Endothelial cell of umbilical vein (primary cell): ENCODE measurements at regions not wholly inside any gene's neighbourhood (a gene's known extent, or its start where the extent isn't known, plus 50 kb on each side); places are given as distances from the start of the nearest gene placed in this dataset.

Experiments
- BruUV-seq: library from RNA; stranded (reverse); fragments of 400-500 nt; replicated peaks from 2 replicates; lab custom pipeline; 2021; lab: Mats Ljungman, UMichigan
- CTCF ChIA-PET: fragments of 300-600, 350-600 bp; sonication (Branson Sonifier 250); formaldehyde crosslinking; loops from one replicate; lab custom pipeline; 2021; ENCODE audit warnings: antibody characterized with exemption, inconsistent platforms; lab: Charles Lee
- POLR2A ChIA-PET: fragments of 300-600, 350-600 bp; sonication (Branson Sonifier 250); formaldehyde crosslinking; loops from one replicate; lab custom pipeline; 2021; ENCODE audit warnings: antibody characterized with exemption, inconsistent platforms; lab: Charles Lee
- DNase-seq: peaks from one replicate; pipeline ENCODE4 v3.0.0-alpha.2; 2011; ENCODE audit warnings: low read depth, low spot score
- FAIRE-seq: peaks from 2 replicates; lab custom pipeline; 2011; peaks lifted over from hg19 to GRCh38; lab: Jason Lieb, UNC
- H2AFZ ChIP-seq: 2 replicates; pipeline ENCODE4 v1.6.0; 2012; ENCODE audit warnings: low read depth, low read length, control low read depth, inconsistent platforms
- H3K27ac ChIP-seq: 2 replicates; pipeline ENCODE4 v1.5.1; 2011; ENCODE audit warnings: low read depth, mild to moderate bottlenecking, control low read depth, low read length, moderate library complexity; ENCODE audit not compliant: insufficient read depth
- H3K27me3 ChIP-seq, 2 experiments: 2 replicates each; pipeline versions ENCODE4 v1.6.0 to v1.6.1; 2011; ENCODE audit warnings: low read length in 2 of 2, mixed read lengths in 1 of 2; ENCODE audit not compliant: control insufficient read depth in 2 of 2, insufficient read depth in 2 of 2
- H3K36me3 ChIP-seq, 2 experiments: 2 replicates in 1 of 2; 3 replicates in 1 of 2; pipeline ENCODE4 v1.5.1; 2011; ENCODE audit warnings: low read length in 2 of 2, mild to moderate bottlenecking in 1 of 2, moderate library complexity in 1 of 2; ENCODE audit not compliant: control insufficient read depth in 2 of 2, insufficient read depth in 2 of 2; ENCODE audit errors: extremely low read depth in 1 of 2
- H3K4me1 ChIP-seq: 3 replicates; pipeline ENCODE4 v1.5.1; 2011; ENCODE audit warnings: mild to moderate bottlenecking, low read length; ENCODE audit not compliant: control insufficient read depth, insufficient read depth; ENCODE audit errors: extremely low read depth
- H3K4me2 ChIP-seq: 2 replicates; pipeline ENCODE4 v1.6.1; 2011; ENCODE audit warnings: low read length, control low read depth, mixed read lengths; ENCODE audit not compliant: insufficient read depth
- H3K4me3 ChIP-seq, 3 experiments: fragments of 200-600 bp in 1 of 3; sonication (generic), shearing (Covaris generic) in 1 of 3; replicated peaks in 1 of 3; 2 replicates each; pipeline ENCODE4 v1.5.1; 2011 to 2016; ENCODE audit warnings: control low read depth in 3 of 3, low read length in 3 of 3, mild to moderate bottlenecking in 2 of 3, inconsistent platforms in 1 of 3, low read depth in 1 of 3, moderate library complexity in 1 of 3; ENCODE audit not compliant: insufficient read depth in 1 of 3
- H3K79me2 ChIP-seq: 2 replicates; pipeline ENCODE4 v1.6.0; 2012; ENCODE audit warnings: low read length, inconsistent platforms; ENCODE audit not compliant: control insufficient read depth, insufficient read depth
- H3K9ac ChIP-seq: replicated peaks from 2 replicates; pipeline ENCODE3; 2011; ENCODE audit warnings: low read length, control low read depth; ENCODE audit not compliant: insufficient read depth; ENCODE audit errors: extremely low read depth
- H3K9me1 ChIP-seq: replicated peaks from 3 replicates; pipeline ENCODE4 v1.6.0; 2011; ENCODE audit warnings: mild to moderate bottlenecking, low read length; ENCODE audit not compliant: control insufficient read depth, insufficient read depth; ENCODE audit errors: extremely low read depth
- H3K9me3 ChIP-seq: replicated peaks from 2 replicates; pipeline ENCODE4 v1.5.1; 2012; ENCODE audit warnings: low read length, inconsistent platforms; ENCODE audit not compliant: control insufficient read depth, insufficient read depth
- H4K20me1 ChIP-seq: replicated peaks from 2 replicates; pipeline ENCODE3; 2011; ENCODE audit warnings: mild to moderate bottlenecking, low read length; ENCODE audit not compliant: control insufficient read depth, insufficient read depth; ENCODE audit errors: extremely low read depth
- CTCF ChIP-seq, 2 donors: IDR thresholded peaks; 1 replicate in 1 of 2; 2 replicates in 1 of 2; pipeline ENCODE4 v1.5.1; 2011; ENCODE audit warnings: low read length in 2 of 2, mild to moderate bottlenecking in 2 of 2, moderate library complexity in 2 of 2, control low read depth in 1 of 2, inconsistent platforms in 1 of 2, low read depth in 1 of 2; ENCODE audit not compliant: insufficient read depth in 1 of 2; ENCODE audit errors: extremely low read depth in 1 of 2
- EZH2 ChIP-seq: IDR thresholded peaks from 2 replicates; pipeline ENCODE4 v1.6.1; 2012; ENCODE audit warnings: borderline replicate concordance, low read depth, mild to moderate bottlenecking, moderate library complexity, low read length, inconsistent platforms; ENCODE audit not compliant: severe bottlenecking
- FOS ChIP-seq: IDR thresholded peaks from 2 replicates; pipeline ENCODE4 v1.6.1; 2011; ENCODE audit warnings: mild to moderate bottlenecking, low read length, moderate library complexity, borderline replicate concordance; ENCODE audit not compliant: insufficient read depth
- GATA2 ChIP-seq: IDR thresholded peaks from 2 replicates; pipeline ENCODE4 v1.7.0; 2011; ENCODE audit warnings: low read depth, mild to moderate bottlenecking, moderate library complexity, mixed read lengths, low read length; ENCODE audit not compliant: insufficient read length, insufficient read depth
- JUN ChIP-seq: IDR thresholded peaks from 2 replicates; pipeline ENCODE4 v1.6.1; 2011; ENCODE audit warnings: borderline replicate concordance, low read depth; ENCODE audit not compliant: insufficient read length, insufficient read depth
- MAX ChIP-seq: IDR thresholded peaks from 2 replicates; pipeline ENCODE4 v1.6.1; 2011; ENCODE audit not compliant: insufficient read depth, insufficient read length
- MYC ChIP-seq: IDR thresholded peaks from one replicate; pipeline ENCODE4 v1.6.1; 2011; ENCODE audit warnings: mild to moderate bottlenecking, low read depth, low read length
- POLR2A ChIP-seq: IDR thresholded peaks from 2 replicates; pipeline ENCODE4 v1.6.1; 2012; ENCODE audit warnings: low read depth, mild to moderate bottlenecking, control low read depth, low read length
- POLR2AphosphoS5 ChIP-seq: IDR thresholded peaks from 2 replicates; pipeline ENCODE4 v1.6.1; 2012; ENCODE audit warnings: low read depth, mild to moderate bottlenecking, control low read depth, low read length, moderate library complexity; ENCODE audit not compliant: insufficient read depth
- dilution Hi-C: fragments of 300-500 bp; cut with MboI; formaldehyde crosslinking; loops from one replicate; pipeline ENCODE4 v1.15.0; 2019; ENCODE audit warnings: low sequenced_read_pairs; ENCODE audit not compliant: extremely low pct_ligation_motif_present
- intact Hi-C: fragments of 100-400 bp; cut with micrococcal nuclease; formaldehyde crosslinking; loops from one replicate; pipeline ENCODE4 v1.10.0; 2022

GRCh38 chr2:189232759-189233406, 53.3 kb upstream of the COL5A2 start:
- Histone ChIP-seq H3K4me3 (no peak overlapping the region), H2AFZ (peak overlapping the region; percentile 51), H4K20me1 (no peaks in the 10 kb centered on the region), H3K36me3 (no peaks in the 10 kb centered on the region), H3K9me3 (no peaks in the 10 kb centered on the region), H3K4me2 (no peak overlapping the region), H3K9me1 (no peaks in the 10 kb centered on the region), H3K27ac (no peak overlapping the region), H3K9ac (no peak overlapping the region), H3K27me3 (no peaks in the 10 kb centered on the region), H3K4me1 (no peaks in the 10 kb centered on the region), H3K79me2 (no peaks in the 10 kb centered on the region)
- BruUV-seq, result no TSS peak
- POLR2A ChIA-PET, result no interaction called here
- CTCF ChIA-PET, result interaction anchor here (1.1 to 1.5 kb wide), 2 partner anchors 54 to 115 kb away, joined by 3 to 6 read pairs; no protein-coding TSS in a partner anchor
- DNase-seq (no peak), FAIRE-seq (no peak)
- intact Hi-C loops, result no loop called here
- TF ChIP-seq GATA2 (no peak), CTCF (IDR thresholded peaks at IDR 0.05; ENCODE audit: extremely low read depth in 1 of 2, insufficient read depth in 1 of 2, low read depth in 1 of 2, low read length in 2 of 2) (no peak), POLR2AphosphoS5 (no peak), FOS (no peak), JUN (no peak), MAX (no peak), POLR2A (no peak), MYC (no peak), EZH2 (no peak)
- dilution Hi-C loops, result no loop called here
